GM21367 (cell line): ENCODE measurements at regions not wholly inside any gene's neighbourhood (a gene's known extent, or its start where the extent isn't known, plus 50 kb on each side); places are given as distances from the start of the nearest gene placed in this dataset.
"Not testable (repeated sequence)": the region's sequence is repeated elsewhere in the genome, so short reads cannot be mapped to it uniquely, and the experiment has no call there.

Experiments
- ATAC-seq: cut with Tn5 transposase; IDR thresholded peaks from one replicate; pipeline ENCODE4 v1.9.1; 2021; ENCODE audit not compliant: unreplicated experiment

DNA sequence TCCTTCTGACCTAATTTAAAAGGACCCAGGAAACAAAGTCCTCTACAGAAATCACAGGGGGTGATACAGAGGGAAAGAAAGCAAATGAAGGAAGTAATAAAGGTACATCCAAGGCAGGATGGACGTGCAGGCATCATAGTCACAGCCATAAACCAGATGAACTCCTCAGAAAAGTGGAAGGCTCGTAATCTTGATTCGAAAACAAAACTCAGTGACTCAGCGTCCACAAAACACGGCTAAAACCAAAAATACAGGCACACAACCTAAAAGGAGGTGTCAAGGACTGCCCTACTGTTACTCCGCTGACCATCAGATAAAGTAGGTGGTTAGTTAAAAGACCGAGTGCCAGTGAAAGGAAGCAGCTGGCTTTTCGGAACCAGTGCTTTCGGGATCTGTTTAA, 81.5 kb downstream of the TRIM69 start:
- ATAC-seq, result not testable (repeated sequence)

- ATAC-seq, result not testable (repeated sequence)
Observed at GRCh38 chr15:44819331-44819987, 83.1 kb downstream of the TRIM69 start.

GRCh38 chr15:44820535-44820934, 84.2 kb downstream of the TRIM69 start:
- ATAC-seq, result not testable (repeated sequence)

- ATAC-seq, result not testable (repeated sequence)
Observed at GRCh38 chr15:44820967-44821366, 84.6 kb downstream of the TRIM69 start.

DNA sequence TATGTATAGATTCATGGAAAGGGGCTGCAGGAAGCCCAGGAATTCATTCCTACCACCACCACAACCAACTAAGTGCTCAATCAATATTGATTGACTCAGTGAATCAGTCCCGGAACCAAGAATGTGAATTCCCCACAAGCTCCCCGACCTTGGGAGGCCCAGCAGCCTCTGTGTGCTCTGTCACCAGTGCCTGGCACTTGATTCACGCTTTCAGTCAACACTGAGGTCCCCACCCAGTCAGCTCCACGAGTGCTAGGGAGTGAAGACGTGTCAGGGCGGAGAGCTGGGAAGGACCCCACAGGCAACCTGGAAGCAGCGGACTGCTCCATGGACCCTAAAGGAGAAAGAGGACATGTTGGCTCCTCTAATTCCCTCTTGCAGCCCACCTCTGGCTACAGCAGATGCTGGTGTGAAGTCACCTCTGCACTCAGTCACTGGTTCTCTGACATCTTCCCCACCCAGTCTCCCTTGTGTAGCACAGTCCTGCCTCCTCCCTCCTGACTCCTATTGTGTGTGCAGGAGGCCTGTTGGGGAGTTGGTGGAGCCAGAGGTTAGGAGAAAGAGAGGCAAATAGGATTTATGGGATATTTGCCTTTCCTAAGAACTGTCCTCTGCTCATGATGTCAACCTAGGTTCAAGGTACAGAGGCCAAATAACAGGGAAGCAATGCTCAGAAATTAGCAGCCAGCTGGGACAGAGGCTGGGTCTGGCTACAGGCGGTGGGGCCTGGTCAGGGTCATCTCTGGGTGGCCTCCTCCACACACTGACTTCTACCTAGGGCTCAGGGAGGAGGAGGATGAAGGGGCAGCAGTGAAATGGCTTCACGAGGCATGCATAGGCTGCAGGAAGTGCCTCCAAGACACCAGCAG, 88.2 kb downstream of the TRIM69 start:
- not testable (repeated sequence) for ATAC-seq

- ATAC-seq, result not testable (repeated sequence)
Observed at GRCh38 chr15:44826583-44826982, 90.3 kb downstream of the TRIM69 start.

- not testable (repeated sequence) for ATAC-seq
Observed at GRCh38 chr15:44828229-44828914, 92.0 kb downstream of the TRIM69 start.

GRCh38 chr15:44829150-44829549, 92.8 kb downstream of the TRIM69 start:
- ATAC-seq, result not testable (repeated sequence)

DNA sequence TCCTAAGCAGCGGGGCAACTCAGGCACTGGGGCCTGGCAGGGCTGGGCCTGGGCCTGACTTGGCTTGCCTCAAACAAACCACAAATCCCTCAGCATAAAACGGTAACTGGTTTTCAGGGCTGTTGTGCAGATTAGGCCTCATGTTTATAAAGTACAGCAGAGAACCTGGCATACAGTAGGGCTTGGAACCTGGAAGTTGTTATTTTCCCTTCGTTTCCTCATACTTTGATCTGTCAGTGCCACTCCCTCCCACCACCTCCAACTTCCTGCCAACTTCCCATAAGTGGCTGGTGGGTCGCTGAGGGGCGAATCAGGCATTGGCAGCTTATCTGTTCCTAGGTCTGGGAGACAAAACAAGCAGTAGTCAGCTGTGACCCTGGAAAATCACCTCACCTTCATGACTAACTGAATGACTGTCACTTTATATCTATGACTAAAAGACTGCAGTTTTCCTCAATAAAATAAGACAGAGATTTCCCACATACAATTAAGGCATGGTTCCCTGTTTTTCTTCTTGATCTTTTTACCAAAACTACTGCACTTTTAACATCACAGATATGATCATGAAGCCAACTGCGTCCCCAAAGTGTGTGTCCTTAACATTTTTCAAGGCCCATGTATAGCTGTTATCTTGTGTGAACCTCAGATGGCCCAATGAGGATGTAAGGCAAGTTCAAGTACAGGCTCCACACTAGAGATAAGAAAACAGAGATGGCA, 94.5 kb downstream of the TRIM69 start:
- not testable (repeated sequence) for ATAC-seq

DNA sequence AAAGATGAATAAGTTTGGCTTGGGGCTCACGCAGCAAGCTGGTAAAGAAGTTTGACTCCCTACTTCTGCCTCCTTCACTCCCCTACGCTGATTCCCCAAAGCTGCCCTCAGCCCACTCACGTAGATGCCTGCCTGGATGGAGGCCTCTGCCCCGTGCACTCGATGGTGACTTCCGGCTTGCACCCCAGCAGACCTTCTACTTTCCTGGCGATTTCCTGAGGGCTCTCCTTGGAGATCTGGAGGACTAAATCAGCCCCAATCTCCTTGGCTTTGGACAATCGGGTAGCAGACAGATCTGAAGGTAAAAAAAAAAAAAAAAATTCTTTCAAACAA, 95.0 kb downstream of the TRIM69 start:
- not testable (repeated sequence) for ATAC-seq

DNA sequence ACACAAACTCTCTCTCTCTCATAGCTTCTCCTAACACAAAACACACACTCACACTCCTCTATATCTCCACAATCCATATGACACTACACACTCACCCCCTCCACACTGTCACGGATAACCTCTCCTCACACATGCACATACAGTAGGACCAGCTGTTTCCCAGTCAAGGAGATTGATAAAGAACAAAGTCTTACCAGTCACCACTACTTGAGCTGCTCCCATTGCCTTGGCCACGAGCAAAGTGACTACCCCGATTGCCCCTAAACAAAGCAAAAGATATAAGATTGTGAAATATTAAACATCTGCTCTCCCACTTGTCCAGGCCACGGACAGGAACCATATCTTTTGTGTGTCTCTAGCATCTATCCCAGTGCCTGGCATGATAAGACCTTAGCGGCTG, 95.8 kb downstream of the TRIM69 start:
- not testable (repeated sequence) for ATAC-seq

DNA sequence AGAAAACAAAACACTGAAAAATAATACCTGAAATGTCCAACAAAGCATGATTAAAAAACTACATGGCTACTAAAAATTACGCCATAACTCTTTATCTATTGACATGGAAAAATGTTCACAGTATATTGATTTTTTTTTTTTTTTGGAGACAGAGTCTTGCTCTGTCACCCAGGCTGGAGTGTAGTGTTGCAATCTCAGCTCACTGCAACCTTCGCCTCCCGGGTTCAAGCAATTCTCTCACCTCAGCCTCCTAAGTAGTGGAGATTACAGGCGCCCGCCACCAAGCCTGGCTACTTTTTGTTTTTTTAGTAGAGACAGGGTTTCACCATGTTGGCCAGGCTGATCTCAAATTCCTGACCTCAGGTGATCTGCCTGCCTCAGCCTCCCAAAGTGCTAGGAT, 96.8 kb downstream of the TRIM69 start:
- ATAC-seq, result not testable (repeated sequence)

DNA sequence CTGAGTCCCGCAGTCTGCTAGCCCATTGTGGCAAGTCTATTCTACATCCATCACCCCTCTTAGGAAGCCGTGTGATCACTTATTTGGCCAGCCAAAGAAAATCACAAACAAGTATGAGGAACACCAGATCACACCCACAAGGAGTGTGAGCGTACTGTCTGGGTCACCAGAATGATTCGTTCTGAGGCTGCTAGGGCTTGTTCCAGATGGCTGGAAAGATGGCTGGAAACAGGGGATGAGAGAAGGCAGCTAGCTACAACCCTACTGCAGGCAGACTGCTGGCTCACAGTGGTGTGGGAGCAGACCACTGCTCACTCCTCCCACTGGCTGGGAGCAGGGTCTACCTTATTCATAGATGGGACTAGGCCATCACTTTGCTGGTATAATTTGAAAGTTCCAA, 97.4 kb downstream of the TRIM69 start:
- ATAC-seq, result not testable (repeated sequence)

- ATAC-seq, result not testable (repeated sequence)
Observed at GRCh38 chr15:44835082-44835481, 98.8 kb downstream of the TRIM69 start.

DNA sequence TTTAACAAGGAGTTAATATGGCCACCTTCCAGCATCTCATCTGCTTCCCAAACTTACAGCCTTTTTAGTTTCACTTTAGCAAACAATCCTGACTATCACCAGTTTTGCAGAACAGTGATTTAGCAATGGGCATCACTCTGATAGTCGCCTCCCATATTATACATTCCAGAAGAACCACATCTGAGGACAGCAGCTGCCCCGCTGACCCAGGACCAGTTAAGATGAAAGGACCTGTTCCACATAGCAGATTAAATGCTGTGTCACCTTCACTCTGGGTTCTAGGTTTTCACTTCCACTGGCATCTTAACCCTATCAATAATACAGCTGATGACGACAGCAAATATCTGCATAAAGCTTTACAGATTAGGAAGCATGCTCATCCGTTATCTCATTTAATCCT, 99.8 kb downstream of the TRIM69 start:
- no peak for ATAC-seq

DNA sequence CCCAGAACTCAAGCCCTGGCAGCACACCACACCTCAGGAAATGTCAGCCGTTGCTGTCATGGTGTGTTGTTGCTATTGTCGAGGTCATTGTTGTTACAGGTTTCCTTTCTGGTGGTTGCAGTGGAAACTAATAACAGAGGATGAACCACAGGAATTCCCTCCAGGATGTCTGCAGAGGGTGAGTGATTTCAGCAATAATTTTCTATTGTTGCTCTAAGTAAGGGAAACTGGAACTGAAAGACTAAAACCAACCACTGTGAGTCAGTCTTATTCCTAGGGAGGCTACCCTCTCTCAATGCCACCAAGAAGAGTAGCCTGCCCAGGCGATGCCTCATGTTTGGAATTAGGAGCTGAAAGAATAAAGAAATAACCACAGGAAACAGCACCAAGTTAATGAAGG, 102.6 kb downstream of the TRIM69 start:
- ATAC-seq, result not testable (repeated sequence)

- not testable (repeated sequence) for ATAC-seq
Observed at GRCh38 chr15:44841762-44842161, 105.4 kb downstream of the TRIM69 start.

DNA sequence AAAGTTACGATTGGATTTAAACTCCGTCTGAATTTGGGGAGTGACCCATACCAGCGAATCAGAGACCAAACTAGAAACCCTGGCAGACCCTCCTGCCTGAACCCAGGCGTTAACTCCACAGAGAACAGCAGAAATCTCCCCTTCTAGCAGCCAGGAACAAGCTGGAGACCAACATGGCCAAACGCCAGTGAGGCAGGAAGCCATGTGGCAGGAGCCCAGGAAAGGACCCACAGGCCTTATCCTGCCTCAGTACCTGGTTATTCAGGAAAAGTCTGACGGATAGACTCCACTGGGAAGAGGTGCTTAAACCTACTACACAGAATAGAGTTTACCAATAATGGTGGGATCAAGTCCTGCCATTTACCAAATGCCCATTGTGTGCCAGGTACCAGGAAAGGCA, 106.6 kb downstream of the TRIM69 start:
- not testable (repeated sequence) for ATAC-seq

DNA sequence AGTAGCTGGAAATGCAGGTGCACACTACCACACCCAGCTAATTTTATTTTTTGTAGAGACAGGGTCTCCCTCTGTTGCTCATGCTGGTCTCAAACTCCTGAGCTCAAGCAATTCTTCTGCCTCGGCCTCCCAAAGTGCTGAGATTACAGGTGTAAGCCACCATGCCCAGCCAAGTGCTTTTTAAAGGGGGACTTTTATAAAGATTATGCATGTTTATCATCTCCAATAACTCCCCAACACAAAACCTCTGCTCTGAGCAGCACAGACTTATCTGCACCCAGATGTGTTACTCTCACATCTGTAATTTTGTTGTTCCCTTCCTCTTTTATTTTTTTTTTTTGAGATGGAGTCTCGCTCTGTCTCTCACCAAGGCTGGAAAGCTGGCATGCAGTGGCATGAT, 108.6 kb downstream of the TRIM69 start:
- ATAC-seq, result not testable (repeated sequence)

- not testable (repeated sequence) for ATAC-seq
Observed at GRCh38 chr15:44846156-44846555, 109.8 kb downstream of the TRIM69 start.

DNA sequence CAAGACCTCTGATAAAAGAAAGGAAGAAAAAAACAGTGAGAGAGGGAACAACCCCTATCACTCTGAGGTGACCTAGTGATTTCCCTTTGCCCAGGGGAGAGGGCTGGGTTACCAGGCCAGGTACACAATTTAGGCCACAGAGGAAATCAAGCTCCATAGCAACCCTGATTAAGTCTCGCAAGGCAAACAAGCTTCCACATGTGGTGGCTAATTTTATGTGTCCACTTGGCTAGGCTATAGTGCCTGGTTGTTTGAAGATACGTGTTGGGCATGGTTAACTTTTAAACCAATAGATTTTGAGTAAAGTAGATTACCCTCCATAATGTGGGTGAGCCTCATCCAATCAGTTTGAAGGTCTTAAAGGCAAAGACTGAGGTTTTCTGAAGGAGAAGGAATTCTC, 108.9 kb upstream of the TERB2 start:
- not testable (repeated sequence) for ATAC-seq
